Nephron (organoid): ENCODE measurements at regions not wholly inside any gene's neighbourhood (a gene's known extent, or its start where the extent isn't known, plus 50 kb on each side); places are given as distances from the start of the nearest gene placed in this dataset.
"Not testable (repeated sequence)": the region's sequence is repeated elsewhere in the genome, so short reads cannot be mapped to it uniquely, and the experiment has no call there.

Experiments used
- H3K27ac Mint-ChIP-seq, 3 experiments: 2 replicates each; pipeline ENCODE4 v1.8.0; 2020; ENCODE audit warnings: mixed read lengths in 3 of 3, mild to moderate bottlenecking in 2 of 3, moderate library complexity in 1 of 3
- H3K27me3 Mint-ChIP-seq: 2 replicates; pipeline ENCODE4 v1.8.0; 2021; ENCODE audit warnings: low read depth, mild to moderate bottlenecking, moderate library complexity, mixed read lengths
- H3K36me3 Mint-ChIP-seq: 2 replicates; pipeline ENCODE4 v1.8.0; 2020; ENCODE audit warnings: low read depth, mixed read lengths
- H3K4me1 Mint-ChIP-seq: 2 replicates; pipeline ENCODE4 v1.8.0; 2020; ENCODE audit warnings: mixed read lengths
- H3K4me3 Mint-ChIP-seq, 3 experiments: 2 replicates each; pipeline ENCODE4 v1.8.0; 2020; ENCODE audit warnings: mild to moderate bottlenecking in 3 of 3, mixed read lengths in 3 of 3, moderate library complexity in 2 of 3
- H3K9me3 Mint-ChIP-seq: 2 replicates; pipeline ENCODE4 v1.8.0; 2020; ENCODE audit warnings: mixed read lengths
- TF ChIP-seq, protein P1 (sequence below), 3 experiments: fragments of 200-600 bp; sonication (generic); IDR thresholded peaks; one replicate each; pipeline ENCODE4 v1.5.0; 2021; ENCODE audit warnings: antibody characterized with exemption in 3 of 3; ENCODE audit not compliant: unreplicated experiment in 3 of 3

DNA sequence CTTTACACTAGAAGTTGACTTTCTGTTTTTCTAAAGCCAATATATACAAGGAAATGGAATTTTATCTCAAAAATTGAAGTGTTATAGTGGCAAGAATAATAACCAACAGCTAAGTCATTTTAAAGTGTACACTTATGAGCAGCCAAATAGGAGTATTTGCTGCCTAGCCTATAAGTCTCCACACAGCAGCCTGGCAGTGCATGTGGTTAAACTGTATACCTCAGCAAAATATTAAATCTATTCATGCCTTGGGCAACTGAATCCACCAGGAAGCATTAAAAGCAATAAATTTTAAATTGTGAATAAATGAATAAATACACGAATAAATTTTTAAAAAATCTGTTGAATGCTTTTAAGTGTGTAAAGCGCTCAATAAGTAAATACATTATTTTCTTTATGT, 432.4 kb upstream of the RORB start:
- Mint-ChIP-seq H3K36me3 (no peaks in the 10 kb centered on the region), H3K27ac (no peak overlapping the region), H3K4me3 (no peak overlapping the region), H3K27me3 (no peaks in the 10 kb centered on the region), H3K9me3 (no peaks in the 10 kb centered on the region), H3K4me1 (no peaks in the 10 kb centered on the region)
- TF ChIP-seq, protein P1, sequence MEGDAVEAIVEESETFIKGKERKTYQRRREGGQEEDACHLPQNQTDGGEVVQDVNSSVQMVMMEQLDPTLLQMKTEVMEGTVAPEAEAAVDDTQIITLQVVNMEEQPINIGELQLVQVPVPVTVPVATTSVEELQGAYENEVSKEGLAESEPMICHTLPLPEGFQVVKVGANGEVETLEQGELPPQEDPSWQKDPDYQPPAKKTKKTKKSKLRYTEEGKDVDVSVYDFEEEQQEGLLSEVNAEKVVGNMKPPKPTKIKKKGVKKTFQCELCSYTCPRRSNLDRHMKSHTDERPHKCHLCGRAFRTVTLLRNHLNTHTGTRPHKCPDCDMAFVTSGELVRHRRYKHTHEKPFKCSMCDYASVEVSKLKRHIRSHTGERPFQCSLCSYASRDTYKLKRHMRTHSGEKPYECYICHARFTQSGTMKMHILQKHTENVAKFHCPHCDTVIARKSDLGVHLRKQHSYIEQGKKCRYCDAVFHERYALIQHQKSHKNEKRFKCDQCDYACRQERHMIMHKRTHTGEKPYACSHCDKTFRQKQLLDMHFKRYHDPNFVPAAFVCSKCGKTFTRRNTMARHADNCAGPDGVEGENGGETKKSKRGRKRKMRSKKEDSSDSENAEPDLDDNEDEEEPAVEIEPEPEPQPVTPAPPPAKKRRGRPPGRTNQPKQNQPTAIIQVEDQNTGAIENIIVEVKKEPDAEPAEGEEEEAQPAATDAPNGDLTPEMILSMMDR (IDR thresholded peaks at IDR 0.05; ENCODE audit: unreplicated experiment in 3 of 3): no peak

DNA sequence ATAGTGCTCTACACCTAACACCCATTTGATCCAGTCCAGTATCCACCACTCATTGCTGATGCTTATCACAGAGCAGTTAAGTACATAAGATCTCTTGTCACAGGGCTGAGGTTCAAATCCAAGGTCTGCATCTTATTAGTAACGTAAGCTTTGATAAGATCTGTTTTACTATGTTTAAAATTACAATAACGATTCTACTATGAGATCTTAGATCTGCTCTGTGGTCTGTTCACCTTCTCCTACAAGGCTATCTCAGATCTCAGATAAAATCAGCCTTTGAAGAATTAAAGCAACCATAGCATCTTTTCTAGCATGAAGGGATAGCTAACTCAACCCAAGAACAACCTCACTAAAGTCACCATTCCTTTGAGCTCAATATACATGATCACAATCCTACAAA, 431.0 kb upstream of the RORB start:
- Mint-ChIP-seq H3K4me1 (no peaks in the 10 kb centered on the region), H3K4me3 (no peak overlapping the region), H3K27me3 (no peaks in the 10 kb centered on the region), H3K9me3 (no peaks in the 10 kb centered on the region), H3K27ac (no peak overlapping the region), H3K36me3 (no peaks in the 10 kb centered on the region)
- TF ChIP-seq, protein P1 (IDR thresholded peaks at IDR 0.05; ENCODE audit: unreplicated experiment in 3 of 3): no peak

DNA sequence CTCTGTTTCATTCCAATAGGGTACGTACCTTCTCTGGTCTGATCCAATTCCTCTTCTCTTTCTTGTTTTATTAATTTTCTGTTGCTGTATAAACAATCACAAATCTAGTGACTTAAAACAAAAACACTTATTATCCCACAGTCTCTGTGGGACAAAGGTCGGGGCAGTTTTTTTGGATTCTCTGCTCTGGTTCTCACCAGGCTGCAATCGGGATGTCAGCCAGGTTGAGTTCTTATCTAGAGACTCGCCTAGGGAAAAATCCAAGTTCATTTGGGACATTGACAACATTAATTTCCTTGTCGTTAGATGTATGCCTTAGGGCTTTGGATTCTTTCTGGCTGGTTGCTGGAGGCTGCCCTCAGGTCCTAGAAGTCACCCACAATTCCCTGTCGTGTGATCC, 430.5 kb upstream of the RORB start:
- Mint-ChIP-seq H3K27me3 (no peaks in the 10 kb centered on the region), H3K36me3 (no peaks in the 10 kb centered on the region), H3K4me1 (no peaks in the 10 kb centered on the region), H3K27ac (no peak overlapping the region), H3K4me3 (no peak overlapping the region), H3K9me3 (peaks cover 2% of the 10 kb centered on the region)
- TF ChIP-seq, protein P1 (IDR thresholded peaks at IDR 0.05; ENCODE audit: unreplicated experiment in 3 of 3): no peak

DNA sequence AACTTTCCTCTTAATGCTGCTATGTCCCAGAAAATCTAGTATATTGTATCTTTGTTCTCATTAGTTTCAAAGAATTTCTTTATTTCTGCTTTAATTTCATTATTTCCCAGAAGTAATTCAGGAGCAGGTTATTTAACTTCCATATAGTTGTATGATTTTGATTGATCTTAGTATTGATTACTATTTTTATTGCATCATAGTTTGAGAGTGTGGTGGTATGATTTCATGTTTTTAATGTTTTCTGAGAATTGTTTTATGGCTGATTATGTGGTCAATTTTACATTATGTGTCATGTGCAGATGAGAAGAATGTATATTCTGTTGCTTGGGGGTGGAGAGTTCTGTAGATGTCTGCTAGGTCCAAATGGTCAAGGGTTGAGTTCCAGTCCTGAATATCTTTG, 425.6 kb upstream of the RORB start:
- Mint-ChIP-seq H3K9me3 (peaks cover 7% of the 10 kb centered on the region), H3K4me1 (no peaks in the 10 kb centered on the region), H3K4me3 (no peak overlapping the region), H3K27me3 (no peaks in the 10 kb centered on the region), H3K36me3 (no peaks in the 10 kb centered on the region), H3K27ac (no peak overlapping the region)
- TF ChIP-seq, protein P1 (IDR thresholded peaks at IDR 0.05; ENCODE audit: unreplicated experiment in 3 of 3): no peak

DNA sequence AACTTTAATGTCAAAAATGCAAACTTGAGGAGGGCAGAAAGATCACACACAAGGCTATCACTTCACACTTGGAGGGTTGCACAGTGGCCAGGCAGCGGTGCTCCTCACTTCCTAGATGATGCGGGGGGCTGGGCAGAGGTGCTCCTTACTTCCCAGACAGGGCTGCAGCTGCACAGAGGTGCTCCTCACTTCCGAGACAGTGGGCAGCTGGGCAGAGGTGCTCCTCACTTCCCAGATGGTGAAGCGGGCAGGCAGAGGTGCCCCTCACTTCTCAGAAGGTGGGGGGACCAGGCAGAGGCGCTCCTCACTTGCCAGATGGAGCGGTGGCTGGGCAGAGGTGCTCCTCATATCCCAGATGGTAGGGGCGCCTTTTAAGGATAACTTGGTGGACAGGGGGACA, 423.2 kb upstream of the RORB start:
- TF ChIP-seq, protein P1 (IDR thresholded peaks at IDR 0.05; ENCODE audit: unreplicated experiment in 3 of 3): no peak
- no peaks in the 10 kb centered on the region for H3K36me3 Mint-ChIP-seq
- H3K4me3 Mint-ChIP-seq: no peak overlapping the region
- H3K27ac Mint-ChIP-seq: no peak overlapping the region
- H3K27me3 Mint-ChIP-seq: no peaks in the 10 kb centered on the region
- no peaks in the 10 kb centered on the region for H3K4me1 Mint-ChIP-seq
- H3K9me3 Mint-ChIP-seq: peaks cover 7% of the 10 kb centered on the region

DNA sequence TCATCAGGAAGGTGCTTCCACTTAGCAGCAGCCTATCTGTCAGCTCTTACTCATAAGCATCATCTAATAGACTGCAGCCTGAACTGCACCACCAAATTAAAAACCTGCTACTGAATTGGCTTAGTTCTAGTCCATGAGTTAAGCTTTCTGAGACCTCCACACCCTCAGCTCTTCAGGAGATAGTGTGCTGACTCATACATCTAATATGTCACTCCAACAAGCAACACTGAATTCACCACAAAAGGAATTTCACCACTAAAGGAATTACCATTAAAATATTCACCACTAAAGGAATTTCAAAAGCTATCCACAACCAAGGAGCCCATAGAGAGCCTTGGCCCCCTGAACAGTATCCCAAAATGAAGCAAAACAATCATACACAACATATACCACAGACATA, 418.5 kb upstream of the RORB start:
- H3K9me3 Mint-ChIP-seq: no peaks in the 10 kb centered on the region
- H3K4me1 Mint-ChIP-seq: no peaks in the 10 kb centered on the region
- H3K4me3 Mint-ChIP-seq: no peak overlapping the region
- no peaks in the 10 kb centered on the region for H3K36me3 Mint-ChIP-seq
- TF ChIP-seq, protein P1 (IDR thresholded peaks at IDR 0.05; ENCODE audit: unreplicated experiment in 3 of 3): no peak
- H3K27me3 Mint-ChIP-seq: no peaks in the 10 kb centered on the region
- H3K27ac Mint-ChIP-seq: no peak overlapping the region

DNA sequence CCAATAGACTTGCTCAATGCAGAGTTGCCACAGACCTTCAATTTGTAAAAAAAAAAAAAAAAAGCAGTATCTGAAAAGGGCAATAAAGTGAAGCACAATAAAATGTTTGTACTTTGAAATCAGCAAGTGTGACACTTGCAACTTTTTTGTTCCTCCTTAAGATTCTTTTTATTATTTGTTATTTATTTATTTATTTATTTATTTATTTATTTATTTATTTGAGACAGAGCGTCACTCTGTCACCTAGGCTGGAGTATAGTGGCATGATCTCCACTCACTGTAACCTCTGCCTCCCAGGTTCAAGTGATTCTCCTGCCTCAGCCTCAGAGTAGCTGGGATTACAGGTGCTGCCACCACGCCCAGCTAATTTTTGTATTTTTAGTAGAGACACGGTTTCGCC, 416.5 kb upstream of the RORB start:
- H3K27ac Mint-ChIP-seq, H3K36me3 Mint-ChIP-seq, H3K4me1 Mint-ChIP-seq, H3K27me3 Mint-ChIP-seq, H3K9me3 Mint-ChIP-seq, H3K4me3 Mint-ChIP-seq: not testable (repeated sequence)
